ENCODE measurements at regions not wholly inside any gene's neighbourhood (a gene's known extent, or its start where the extent isn't known, plus 50 kb on each side); places are given as distances from the start of the nearest gene placed in this dataset.

DNA sequence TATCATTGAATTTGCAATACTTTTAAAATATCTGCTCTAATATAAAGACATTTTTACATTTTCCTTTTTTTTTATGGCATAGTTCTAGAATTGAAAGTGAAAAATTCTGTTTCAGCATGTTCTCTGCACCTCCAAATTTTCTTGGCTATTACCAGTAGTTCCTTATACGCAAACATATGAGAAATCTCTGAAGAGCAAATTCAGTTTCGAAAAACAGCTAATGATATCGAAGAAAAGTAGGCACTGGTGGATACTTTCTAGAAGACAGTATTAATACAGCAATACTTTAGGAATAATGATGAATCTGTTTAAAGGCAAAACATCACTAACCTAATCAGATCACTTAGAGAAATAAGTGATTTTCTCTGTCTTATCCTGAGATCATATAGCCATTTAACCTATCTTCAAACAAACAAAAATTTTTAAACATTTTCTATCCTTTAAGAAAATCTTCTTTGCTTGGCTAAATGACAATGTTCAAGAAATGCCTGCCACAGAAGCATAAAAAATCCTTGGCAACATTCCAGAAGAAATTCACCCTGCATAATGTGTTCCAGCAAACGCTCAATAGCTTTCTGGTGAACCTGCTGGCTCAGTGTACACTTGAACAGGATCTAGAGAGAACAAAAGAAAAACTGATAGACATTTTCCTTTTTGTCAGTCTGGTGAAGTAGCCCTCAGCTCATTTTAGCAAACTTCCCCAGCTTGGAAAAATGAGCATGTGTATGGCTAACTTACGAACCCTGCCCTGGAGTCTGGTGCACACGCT lies 51.2 kb upstream of the KLF3 start:
- no TSS peak for BruUV-seq (replicated peaks)
- DNase-seq (ENCODE audit: low spot score) = peak; percentile 75
- Histone ChIP-seq H3K4me1 (ENCODE audit: insufficient read depth, low read length, poor library complexity, severe bottlenecking) (peaks cover 20% of the 10 kb centered on the region), H3K4me3 (ENCODE audit: low read depth, low read length, poor library complexity, severe bottlenecking) (no peak overlapping the region), H3K9me3 (ENCODE audit: low read depth, low read length, poor library complexity, severe bottlenecking) (no peaks in the 10 kb centered on the region), H3K36me3 (ENCODE audit: insufficient read depth, low read length, poor library complexity, severe bottlenecking) (no peaks in the 10 kb centered on the region), H3K27ac (ENCODE audit: low read depth, low read length, poor library complexity, severe bottlenecking) (no peak overlapping the region), H3K27me3 (replicated peaks; ENCODE audit: insufficient read depth, low read depth, low read length, poor library complexity) (no peaks in the 10 kb centered on the region)
- intact Hi-C loops (cut with micrococcal nuclease; ENCODE audit: unreplicated experiment) = no loop called here
- CTCF ChIA-PET = no interaction called here
- TF ChIP-seq, protein P1, sequence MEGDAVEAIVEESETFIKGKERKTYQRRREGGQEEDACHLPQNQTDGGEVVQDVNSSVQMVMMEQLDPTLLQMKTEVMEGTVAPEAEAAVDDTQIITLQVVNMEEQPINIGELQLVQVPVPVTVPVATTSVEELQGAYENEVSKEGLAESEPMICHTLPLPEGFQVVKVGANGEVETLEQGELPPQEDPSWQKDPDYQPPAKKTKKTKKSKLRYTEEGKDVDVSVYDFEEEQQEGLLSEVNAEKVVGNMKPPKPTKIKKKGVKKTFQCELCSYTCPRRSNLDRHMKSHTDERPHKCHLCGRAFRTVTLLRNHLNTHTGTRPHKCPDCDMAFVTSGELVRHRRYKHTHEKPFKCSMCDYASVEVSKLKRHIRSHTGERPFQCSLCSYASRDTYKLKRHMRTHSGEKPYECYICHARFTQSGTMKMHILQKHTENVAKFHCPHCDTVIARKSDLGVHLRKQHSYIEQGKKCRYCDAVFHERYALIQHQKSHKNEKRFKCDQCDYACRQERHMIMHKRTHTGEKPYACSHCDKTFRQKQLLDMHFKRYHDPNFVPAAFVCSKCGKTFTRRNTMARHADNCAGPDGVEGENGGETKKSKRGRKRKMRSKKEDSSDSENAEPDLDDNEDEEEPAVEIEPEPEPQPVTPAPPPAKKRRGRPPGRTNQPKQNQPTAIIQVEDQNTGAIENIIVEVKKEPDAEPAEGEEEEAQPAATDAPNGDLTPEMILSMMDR (conservative IDR thresholded peaks at IDR 0.05; ENCODE audit: low read depth, low read length) = no peak
- POLR2A ChIA-PET (ENCODE audit: low non-redundant PET) = interaction anchor here (0.7 kb wide), 1 partner anchor 65 kb away, joined by 3 read pairs; no protein-coding TSS in a partner anchor

Data from A673 (cell line).